K562 (cell line): ENCODE measurements at regions not wholly inside any gene's neighbourhood (a gene's known extent, or its start where the extent isn't known, plus 50 kb on each side); places are given as distances from the start of the nearest gene placed in this dataset.

Source experiments
- ATAC-seq: fragments of 200-7000 bp; cut with Tn5 transposase; 3 replicates; pipeline ENCODE4 v1.9.1; 2020; ENCODE audit warnings: moderate library complexity
- BruUV-seq: library from RNA; stranded (reverse); fragments of 400-500 nt; replicated peaks from 2 replicates; lab custom pipeline; 2021; lab: Mats Ljungman, UMichigan
- CTCF ChIA-PET: fragments of 300-600 bp; formaldehyde crosslinking; extraction: SDS; loops from one replicate; lab custom pipeline; 2021; ENCODE audit warnings: low intra/inter-chr PET ratio; lab: Yijun Ruan, JAX
- POLR2A ChIA-PET: fragments of 300-600, 350-650 bp; sonication (Branson Sonifier 250); formaldehyde crosslinking; extraction: SDS; loops from one replicate; lab custom pipeline; 2021; ENCODE audit warnings: antibody characterized with exemption, inconsistent platforms; lab: Yijun Ruan, JAX
- DNase-seq, 4 experiments: peaks; one replicate each; pipeline versions ENCODE4 v3.0.0 to v3.0.0-alpha.2; 2011 to 2018; ENCODE audit warnings: low spot score in 3 of 4, mixed read lengths in 3 of 4; ENCODE audit errors: extremely low read depth in 1 of 4
- FAIRE-seq: peaks from 2 replicates; lab custom pipeline; 2011; peaks lifted over from hg19 to GRCh38; lab: Jason Lieb, UNC
- H2AFZ ChIP-seq: 2 replicates; pipeline ENCODE4 v1.6.0; 2011; ENCODE audit warnings: low read depth, low read length, control low read depth, inconsistent platforms
- H3K27ac ChIP-seq: fragments of 200-600 bp; 3 replicates; pipeline ENCODE4 v1.8.0; 2011; ENCODE audit warnings: low read depth, mild to moderate bottlenecking, control low read depth, inconsistent platforms, low read length, moderate library complexity, mixed read lengths; ENCODE audit errors: extremely low read depth
- H3K27me3 ChIP-seq, 2 experiments: fragments of 300-600 bp in 1 of 2; 2 replicates in 1 of 2; 3 replicates in 1 of 2; pipeline versions ENCODE4 v1.6.0 to v1.8.0; 2011; ENCODE audit warnings: inconsistent platforms in 2 of 2, low read length in 2 of 2, mild to moderate bottlenecking in 1 of 2, mixed read lengths in 1 of 2, moderate library complexity in 1 of 2; ENCODE audit not compliant: control insufficient read depth in 2 of 2, insufficient read depth in 2 of 2
- H3K36me3 ChIP-seq: fragments of 300-600 bp; 3 replicates; pipeline ENCODE4 v1.8.0; 2011; ENCODE audit warnings: mild to moderate bottlenecking, low read length, inconsistent platforms; ENCODE audit not compliant: control insufficient read depth, insufficient read depth
- H3K4me1 ChIP-seq, 2 experiments: fragments of 200-600 bp in 1 of 2; replicated peaks in 1 of 2; 2 replicates in 1 of 2; 3 replicates in 1 of 2; pipeline versions ENCODE4 v1.5.1 to v1.8.0; 2011; ENCODE audit warnings: inconsistent platforms in 2 of 2, low read length in 2 of 2, mild to moderate bottlenecking in 1 of 2, mixed read lengths in 1 of 2, moderate library complexity in 1 of 2; ENCODE audit not compliant: control insufficient read depth in 2 of 2, insufficient read depth in 2 of 2
- H3K4me2 ChIP-seq: 2 replicates; pipeline ENCODE4 v1.6.1; 2011; ENCODE audit warnings: low read length, control low read depth, inconsistent platforms, mixed read lengths; ENCODE audit not compliant: insufficient read depth
- H3K4me3 ChIP-seq: fragments of 200-600 bp; sonication (generic), shearing (Covaris generic); 2 replicates; pipeline ENCODE4 v1.5.1; 2016; ENCODE audit warnings: control low read depth, inconsistent platforms
- H3K79me2 ChIP-seq: fragments of 200-600 bp; 3 replicates; pipeline ENCODE4 v1.8.0; 2011; ENCODE audit warnings: low read length, inconsistent platforms; ENCODE audit not compliant: control insufficient read depth, insufficient read depth
- H3K9ac ChIP-seq, 2 experiments: 2 replicates each; pipeline versions ENCODE4 v1.6.0 to v1.6.1; 2011; ENCODE audit warnings: low read depth in 2 of 2, low read length in 2 of 2, control low read depth in 1 of 2, inconsistent platforms in 1 of 2, mild to moderate bottlenecking in 1 of 2, mixed read lengths in 1 of 2; ENCODE audit not compliant: insufficient read depth in 1 of 2
- H3K9me1 ChIP-seq: one replicate; pipeline ENCODE4 v1.6.0; 2011; ENCODE audit warnings: inconsistent platforms, mild to moderate bottlenecking, low read length, moderate library complexity; ENCODE audit not compliant: control insufficient read depth, insufficient read depth
- H3K9me3 ChIP-seq: replicated peaks from 2 replicates; pipeline ENCODE4 v1.5.1; 2011; ENCODE audit warnings: low read depth, low read length, inconsistent platforms; ENCODE audit not compliant: control insufficient read depth, insufficient read depth
- H4K20me1 ChIP-seq: replicated peaks from 2 replicates; pipeline ENCODE4 v1.6.1; 2011; ENCODE audit warnings: low read length, inconsistent platforms, mixed read lengths; ENCODE audit not compliant: control insufficient read depth, insufficient read depth
- ETV5 ChIP-seq: sonication (generic); formaldehyde crosslinking; IDR thresholded peaks from 2 replicates; pipeline ENCODE4 v1.4.0; 2020; ENCODE audit warnings: low read depth, mild to moderate bottlenecking, missing genetic modification reagents
- JUN ChIP-seq, 2 experiments: sonication (generic) in 1 of 2; formaldehyde crosslinking in 1 of 2; IDR thresholded peaks; 2 replicates each; pipeline versions ENCODE4 v1.6.1 to v1.8.0; 2012 to 2022; ENCODE audit warnings: borderline replicate concordance in 2 of 2, mild to moderate bottlenecking in 2 of 2, improper control_type of control experiment in 1 of 2, low read depth in 1 of 2, low read length in 1 of 2, missing genetic modification reagents in 1 of 2
- MYC ChIP-seq, 2 experiments: fragments of 250-450 bp in 1 of 2; sonication (Bioruptor Pico) in 1 of 2; IDR thresholded peaks; 2 replicates each; pipeline versions ENCODE4 v1.5.1 to v1.6.1; 2012 to 2021; ENCODE audit warnings: low read depth in 2 of 2, borderline replicate concordance in 1 of 2, improper control_type of control experiment in 1 of 2, low read length in 1 of 2, mild to moderate bottlenecking in 1 of 2, moderate library complexity in 1 of 2
- SAP30 ChIP-seq: fragments of 200-600 bp; sonication (generic); IDR thresholded peaks from 2 replicates; pipeline ENCODE4 v1.6.1; 2012; ENCODE audit warnings: borderline replicate concordance, low read depth, mild to moderate bottlenecking, moderate library complexity, low read length, control low read depth, inconsistent platforms; ENCODE audit not compliant: insufficient read depth, poor library complexity, severe bottlenecking
- ZNF174 ChIP-seq: fragments of 250-450 bp; sonication (Bioruptor Pico); IDR thresholded peaks from 2 replicates; pipeline ENCODE4 v1.4.0; 2020; ENCODE audit warnings: mild to moderate bottlenecking
- ZNF57 ChIP-seq: fragments of 450-650 bp; formaldehyde crosslinking; IDR thresholded peaks from 2 replicates; pipeline ENCODE4 v1.4.0; 2020; ENCODE audit warnings: mild to moderate bottlenecking, moderate library complexity
- in situ Hi-C: fragments of 300-500 bp; cut with MboI; formaldehyde crosslinking; loops from 4 replicates; pipeline ENCODE4 v1.15.0; 2018; ENCODE audit warnings: inconsistent platforms, mixed read lengths
- intact Hi-C: fragments of 100-400 bp; cut with micrococcal nuclease; formaldehyde crosslinking; loops from 2 replicates; pipeline ENCODE4 v1.14.2; 2022
- TF ChIP-seq, protein P1 (sequence below): fragments of 250-450 bp; sonication (Bioruptor Pico); IDR thresholded peaks from 2 replicates; pipeline ENCODE4 v1.8.0; 2021; ENCODE audit warnings: mild to moderate bottlenecking, moderate library complexity
- TF ChIP-seq, protein P2 (sequence below), 2 experiments: fragments of 450-650 bp in 1 of 2; sonication (generic) in 1 of 2; formaldehyde crosslinking; conservative IDR thresholded peaks; 2 replicates each; pipeline versions ENCODE4 v1.4.0 to v1.8.1; 2020 to 2022; ENCODE audit warnings: mild to moderate bottlenecking in 1 of 2, missing genetic modification reagents in 1 of 2
- TF ChIP-seq, protein P3 (sequence below): sonication (generic); formaldehyde crosslinking; IDR thresholded peaks from 2 replicates; pipeline ENCODE4 v1.4.0; 2020; ENCODE audit warnings: mild to moderate bottlenecking, missing genetic modification reagents

DNA sequence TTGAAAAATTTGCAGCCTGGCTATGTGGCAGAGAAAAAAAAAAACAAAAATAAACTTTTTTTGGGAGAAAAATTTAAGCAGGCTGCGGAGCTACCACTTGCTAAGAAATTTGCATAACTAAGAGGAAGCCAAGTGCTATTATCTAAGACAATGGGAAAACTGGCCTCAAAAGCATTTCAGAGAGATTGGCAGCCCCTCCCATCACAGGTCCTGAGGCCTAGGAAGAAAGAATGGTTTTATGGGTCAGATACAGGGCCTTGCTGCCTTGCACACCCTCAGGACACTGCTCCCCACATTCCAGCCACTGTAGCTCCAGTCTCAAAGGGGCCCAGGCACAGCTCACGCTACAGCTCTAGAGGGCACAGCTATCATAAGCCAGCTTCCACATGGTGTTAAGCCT is 777.9 kb downstream of the TENT5A start (continued):
- TF ChIP-seq, protein P1, sequence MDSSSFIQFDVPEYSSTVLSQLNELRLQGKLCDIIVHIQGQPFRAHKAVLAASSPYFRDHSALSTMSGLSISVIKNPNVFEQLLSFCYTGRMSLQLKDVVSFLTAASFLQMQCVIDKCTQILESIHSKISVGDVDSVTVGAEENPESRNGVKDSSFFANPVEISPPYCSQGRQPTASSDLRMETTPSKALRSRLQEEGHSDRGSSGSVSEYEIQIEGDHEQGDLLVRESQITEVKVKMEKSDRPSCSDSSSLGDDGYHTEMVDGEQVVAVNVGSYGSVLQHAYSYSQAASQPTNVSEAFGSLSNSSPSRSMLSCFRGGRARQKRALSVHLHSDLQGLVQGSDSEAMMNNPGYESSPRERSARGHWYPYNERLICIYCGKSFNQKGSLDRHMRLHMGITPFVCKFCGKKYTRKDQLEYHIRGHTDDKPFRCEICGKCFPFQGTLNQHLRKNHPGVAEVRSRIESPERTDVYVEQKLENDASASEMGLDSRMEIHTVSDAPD (CRISPR knock-in tag) = no peak
- no peak for TF ChIP-seq ZNF57 (CRISPR knock-in tag)
- TF ChIP-seq, protein P2, sequence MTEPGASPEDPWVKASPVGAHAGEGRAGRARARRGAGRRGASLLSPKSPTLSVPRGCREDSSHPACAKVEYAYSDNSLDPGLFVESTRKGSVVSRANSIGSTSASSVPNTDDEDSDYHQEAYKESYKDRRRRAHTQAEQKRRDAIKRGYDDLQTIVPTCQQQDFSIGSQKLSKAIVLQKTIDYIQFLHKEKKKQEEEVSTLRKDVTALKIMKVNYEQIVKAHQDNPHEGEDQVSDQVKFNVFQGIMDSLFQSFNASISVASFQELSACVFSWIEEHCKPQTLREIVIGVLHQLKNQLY (CRISPR knock-in tag; conservative IDR thresholded peaks at IDR 0.05) = no peak
- no peak for TF ChIP-seq SAP30
- no peak for TF ChIP-seq ETV5 (CRISPR knock-in tag)
- TF ChIP-seq JUN (IDR thresholded peaks at IDR 0.05; ENCODE audit: borderline replicate concordance, low read depth, low read length) = no peak
- no peak for TF ChIP-seq JUN (CRISPR knock-in tag; IDR thresholded peaks at IDR 0.05; ENCODE audit: borderline replicate concordance)

DNA sequence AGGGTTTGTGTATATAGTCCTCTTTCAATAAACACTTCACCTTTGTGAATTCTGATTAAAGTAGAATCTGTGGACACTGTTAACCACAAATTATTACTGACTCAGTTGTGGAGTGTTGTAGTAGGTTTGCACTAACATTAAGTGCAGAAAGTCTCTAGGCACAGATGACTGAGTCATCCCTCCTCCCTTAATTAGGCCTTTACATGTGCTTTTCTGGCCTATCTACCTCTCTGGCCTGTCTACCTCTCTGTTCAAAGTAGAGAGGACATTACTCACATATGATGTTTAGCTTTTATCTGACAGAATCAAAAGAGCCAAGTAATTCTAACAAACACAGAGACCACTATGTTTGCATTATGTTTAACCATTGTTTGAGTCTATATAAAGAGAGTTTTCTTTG is 783.0 kb downstream of the TENT5A start:
- H3K27me3 ChIP-seq = no peaks in the 10 kb centered on the region
- H3K4me3 ChIP-seq = no peak overlapping the region
- no peak overlapping the region for H3K27ac ChIP-seq
- no peaks in the 10 kb centered on the region for H3K9me1 ChIP-seq
- no peaks in the 10 kb centered on the region for H3K4me1 ChIP-seq
- no peaks in the 10 kb centered on the region for H4K20me1 ChIP-seq
- no TSS peak for BruUV-seq
- POLR2A ChIA-PET = no interaction called here
- H3K36me3 ChIP-seq = no peaks in the 10 kb centered on the region
- no peak for FAIRE-seq
- H3K9me3 ChIP-seq = no peaks in the 10 kb centered on the region; the same call in 1 of the 2 replicates
- ATAC-seq = no peak
- no peak for DNase-seq
- in situ Hi-C loops (no loop called here), intact Hi-C loops (no loop called here)
- H3K9ac ChIP-seq = no peak overlapping the region
- H3K4me2 ChIP-seq = no peak overlapping the region
- H2AFZ ChIP-seq = no peak overlapping the region
- CTCF ChIA-PET = no interaction called here
- no peaks in the 10 kb centered on the region for H3K79me2 ChIP-seq
- TF ChIP-seq MYC (IDR thresholded peaks at IDR 0.05; ENCODE audit: low read depth, low read length) (no peak), MYC (CRISPR knock-in tag; IDR thresholded peaks at IDR 0.05; ENCODE audit: borderline replicate concordance, low read depth) (no peak), ZNF174 (no peak)
- TF ChIP-seq, protein P3, sequence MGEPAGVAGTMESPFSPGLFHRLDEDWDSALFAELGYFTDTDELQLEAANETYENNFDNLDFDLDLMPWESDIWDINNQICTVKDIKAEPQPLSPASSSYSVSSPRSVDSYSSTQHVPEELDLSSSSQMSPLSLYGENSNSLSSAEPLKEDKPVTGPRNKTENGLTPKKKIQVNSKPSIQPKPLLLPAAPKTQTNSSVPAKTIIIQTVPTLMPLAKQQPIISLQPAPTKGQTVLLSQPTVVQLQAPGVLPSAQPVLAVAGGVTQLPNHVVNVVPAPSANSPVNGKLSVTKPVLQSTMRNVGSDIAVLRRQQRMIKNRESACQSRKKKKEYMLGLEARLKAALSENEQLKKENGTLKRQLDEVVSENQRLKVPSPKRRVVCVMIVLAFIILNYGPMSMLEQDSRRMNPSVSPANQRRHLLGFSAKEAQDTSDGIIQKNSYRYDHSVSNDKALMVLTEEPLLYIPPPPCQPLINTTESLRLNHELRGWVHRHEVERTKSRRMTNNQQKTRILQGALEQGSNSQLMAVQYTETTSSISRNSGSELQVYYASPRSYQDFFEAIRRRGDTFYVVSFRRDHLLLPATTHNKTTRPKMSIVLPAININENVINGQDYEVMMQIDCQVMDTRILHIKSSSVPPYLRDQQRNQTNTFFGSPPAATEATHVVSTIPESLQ = no peak
- TF ChIP-seq, all 486 proteins: peak for 0
